ENCODE measurements at regions not wholly inside any gene's neighbourhood (a gene's known extent, or its start where the extent isn't known, plus 50 kb on each side); places are given as distances from the start of the nearest gene placed in this dataset.

- no peak overlapping the region for H2BK20ac ChIP-seq (ENCODE audit: low read depth, low read length, poor library complexity, severe bottlenecking)
- H3K36me3 Mint-ChIP-seq (ENCODE audit: insufficient read depth in 1 of 3, low read depth in 3 of 3): no peaks in the 10 kb centered on the region
- no peak overlapping the region for H3K4me3 Mint-ChIP-seq
- H3K27me3 ChIP-seq (ENCODE audit: insufficient read depth, low read length): no peaks in the 10 kb centered on the region
- no peaks in the 10 kb centered on the region for H3K79me1 ChIP-seq (ENCODE audit: insufficient read depth, low read depth, low read length, poor library complexity, severe bottlenecking)
- no peak overlapping the region for H4K8ac ChIP-seq (replicated peaks; ENCODE audit: insufficient read length, low read depth, low read length)
- H3K79me2 ChIP-seq (ENCODE audit: insufficient read depth, low read length): no peaks in the 10 kb centered on the region
- no peak overlapping the region for H3K9ac ChIP-seq (ENCODE audit: extremely low read depth, insufficient read length, low read length)
- H3K27me3 Mint-ChIP-seq (ENCODE audit: low read depth): no peaks in the 10 kb centered on the region; the same call in none of the 2 replicates
- no peak overlapping the region for H3K14ac ChIP-seq (ENCODE audit: insufficient read depth, low read length)
- no peaks in the 10 kb centered on the region for H4K20me1 ChIP-seq (ENCODE audit: control insufficient read depth, insufficient read depth, insufficient read length)
- no peak overlapping the region for H3K18ac ChIP-seq (ENCODE audit: insufficient read length, low read depth, low read length)
- no peak overlapping the region for H3K27ac ChIP-seq (ENCODE audit: insufficient read length, low read depth, low read length)
- H2BK5ac ChIP-seq (ENCODE audit: insufficient read length, low read length): no peak overlapping the region
- no peaks in the 10 kb centered on the region for H3K9me3 ChIP-seq (ENCODE audit: control insufficient read depth, low read depth, low read length)
- TF ChIP-seq CTCF (conservative IDR thresholded peaks at IDR 0.05): no peak
- H2AFZ ChIP-seq (ENCODE audit: low read length): no peak overlapping the region
- H3K23ac ChIP-seq (ENCODE audit: insufficient read length, low read depth, low read length): no peak overlapping the region
- H2BK120ac ChIP-seq (ENCODE audit: low read depth, low read length, poor library complexity, severe bottlenecking): no peak overlapping the region
- H3K56ac ChIP-seq (ENCODE audit: insufficient read length, low read depth, low read length): no peak overlapping the region
- no peaks in the 10 kb centered on the region for H3K4me1 Mint-ChIP-seq
- no peak overlapping the region for H2BK15ac ChIP-seq (ENCODE audit: low read depth, low read length)
- no peaks in the 10 kb centered on the region for H3K9me3 Mint-ChIP-seq
- H3K4ac ChIP-seq (ENCODE audit: low read depth, low read length): no peak overlapping the region
- no peak overlapping the region for H2BK12ac ChIP-seq (ENCODE audit: insufficient read length, low read depth, low read length)
- H3K23me2 ChIP-seq (ENCODE audit: insufficient read length, low read depth, low read length, poor library complexity, severe bottlenecking): no peaks in the 10 kb centered on the region
- H3K27ac Mint-ChIP-seq: no peak overlapping the region
- H3T11ph ChIP-seq (ENCODE audit: low read length): no peak overlapping the region
- no peak overlapping the region for H2AK5ac ChIP-seq (ENCODE audit: insufficient read length, low read length)
- no peak overlapping the region for H3K4me2 ChIP-seq (ENCODE audit: insufficient read depth, insufficient read length, low read length)
- WGBS (ENCODE audit: extremely low coverage, insufficient read length, low lambda C conversion rate): no CpG with 5 or more reads among the region's 1 CpG
- no peak overlapping the region for H4K5ac ChIP-seq (ENCODE audit: insufficient read length, low read depth, low read length)
- H4K91ac ChIP-seq (ENCODE audit: insufficient read length, low read depth, low read length): no peak overlapping the region
- no peak for DNase-seq
- no peaks in the 10 kb centered on the region for H3K4me1 ChIP-seq (ENCODE audit: insufficient read depth, low read length)
Measured at GRCh38 chr10:85454386-85454785, 912.2 kb downstream of the GRID1 start.

Measured in H9 (cell line).